T-helper 2 cell treated with Interferon-gamma antibody and Interleukin-4, amounts not matched to agents 100 ng/mL and 5 ng/mL, for 36 hours (primary cell): ENCODE measurements at regions not wholly inside any gene's neighbourhood (a gene's known extent, or its start where the extent isn't known, plus 50 kb on each side); places are given as distances from the start of the nearest gene placed in this dataset.
"Not testable (repeated sequence)": the region's sequence is repeated elsewhere in the genome, so short reads cannot be mapped to it uniquely, and the experiment has no call there.

Source experiments
- intact Hi-C: fragments of 100-400 bp; cut with micrococcal nuclease; formaldehyde crosslinking; loops from one replicate; pipeline ENCODE4 v1.15.1; 2023

GRCh38 chr3:176651622-176652021 lies 545.7 kb downstream of the TBL1XR1 start:
- intact Hi-C loops, result no loop called here

GRCh38 chr3:176650478-176650877 lies 546.8 kb downstream of the TBL1XR1 start:
- intact Hi-C loops, result no loop called here

GRCh38 chr3:176647987-176648386 lies 549.3 kb downstream of the TBL1XR1 start:
- intact Hi-C loops, result no loop called here

- intact Hi-C loops, result no loop called here
These were observed 563.8 kb downstream of the TBL1XR1 start for GRCh38 chr3:176633511-176633910.

- intact Hi-C loops, result no loop called here
These were observed 564.4 kb downstream of the TBL1XR1 start for GRCh38 chr3:176632925-176633324.

- intact Hi-C loops, result no loop called here
These were observed 566.1 kb downstream of the TBL1XR1 start for GRCh38 chr3:176631165-176631564.

GRCh38 chr3:176628101-176628639 lies 569.1 kb downstream of the TBL1XR1 start:
- intact Hi-C loops, result no loop called here

- intact Hi-C loops, result no loop called here
These were observed 573.7 kb downstream of the TBL1XR1 start for GRCh38 chr3:176623468-176624150.

GRCh38 chr3:176619833-176620232 lies 577.4 kb downstream of the TBL1XR1 start:
- intact Hi-C loops, result no loop called here

- intact Hi-C loops, result no loop called here
These were observed 581.5 kb downstream of the TBL1XR1 start for GRCh38 chr3:176615826-176616225.

- intact Hi-C loops, result no loop called here
These were observed 585.6 kb downstream of the TBL1XR1 start for GRCh38 chr3:176611703-176612102.

GRCh38 chr3:176609361-176609760 lies 587.9 kb downstream of the TBL1XR1 start:
- intact Hi-C loops, result no loop called here

- intact Hi-C loops, result not testable (repeated sequence)
These were observed 591.7 kb downstream of the TBL1XR1 start for GRCh38 chr3:176605553-176605952.

GRCh38 chr3:176595307-176595706 lies 602.0 kb downstream of the TBL1XR1 start:
- intact Hi-C loops, result no loop called here

- intact Hi-C loops, result no loop called here
These were observed 606.6 kb downstream of the TBL1XR1 start for GRCh38 chr3:176590722-176591121.

- intact Hi-C loops, result no loop called here
These were observed 610.2 kb downstream of the TBL1XR1 start for GRCh38 chr3:176587089-176587488.

- intact Hi-C loops, result no loop called here
These were observed 612.7 kb downstream of the TBL1XR1 start for GRCh38 chr3:176584413-176585176.

- intact Hi-C loops, result no loop called here
These were observed 613.3 kb downstream of the TBL1XR1 start for GRCh38 chr3:176583956-176584355.

- intact Hi-C loops, result no loop called here
These were observed 615.7 kb downstream of the TBL1XR1 start for GRCh38 chr3:176581589-176581988.

- intact Hi-C loops, result no loop called here
These were observed 617.5 kb downstream of the TBL1XR1 start for GRCh38 chr3:176579711-176580185.

GRCh38 chr3:176578316-176578715 lies 619.0 kb downstream of the TBL1XR1 start:
- intact Hi-C loops, result no loop called here

- intact Hi-C loops, result no loop called here
These were observed 619.8 kb downstream of the TBL1XR1 start for GRCh38 chr3:176577447-176577846.
